Testis (tissue), 2 donors: ENCODE measurements at regions not wholly inside any gene's neighbourhood (a gene's known extent, or its start where the extent isn't known, plus 50 kb on each side); places are given as distances from the start of the nearest gene placed in this dataset.

ENCODE experiments used
- DNase-seq: peaks from one replicate; pipeline ENCODE4 v3.0.0-alpha.2; 2019
- H3K27ac ChIP-seq, 2 donors: fragments of 200-600 bp; sonication (generic); one replicate each; pipeline ENCODE4 v1.5.1; 2019
- H3K27me3 ChIP-seq: fragments of 200-600 bp; sonication (generic); one replicate; pipeline ENCODE4 v1.5.1; 2019
- H3K36me3 ChIP-seq: fragments of 200-600 bp; sonication (generic); one replicate; pipeline ENCODE4 v1.5.1; 2017; ENCODE audit warnings: low read depth; ENCODE audit errors: missing control alignments
- H3K4me1 ChIP-seq: fragments of 200-600 bp; sonication (generic); one replicate; pipeline ENCODE4 v1.5.1; 2019
- H3K4me3 ChIP-seq, 2 donors: fragments of 200-600 bp; sonication (generic); one replicate each; pipeline ENCODE4 v1.5.1; 2017 to 2019
- H3K9me3 ChIP-seq: fragments of 200-600 bp; sonication (generic); one replicate; pipeline ENCODE4 v1.5.1; 2017
- CTCF ChIP-seq, 3 experiments: fragments of 450-650 bp in 2 of 3; fragments of 200-600 bp in 1 of 3; sonication (generic) in 1 of 3; IDR thresholded peaks; one replicate each; pipeline ENCODE4 v1.5.1; 2016 to 2019; ENCODE audit warnings: antibody characterized with exemption in 3 of 3, mild to moderate bottlenecking in 2 of 3, moderate library complexity in 1 of 3
- POLR2A ChIP-seq: fragments of 450-650 bp; IDR thresholded peaks from one replicate; pipeline ENCODE4 v1.6.1; 2017; ENCODE audit warnings: antibody characterized with exemption, mild to moderate bottlenecking, moderate library complexity
- WGBS, 2 donors: methylation state at CpG; one replicate each; pipeline ENCODE4 v1.1.5; 2018; 5-methylcytosine and 5-hydroxymethylcytosine counted together
- intact Hi-C: fragments of 100-400 bp; cut with DNase I; formaldehyde crosslinking; loops from one replicate; pipeline ENCODE4 v1.15.1; 2023; ENCODE audit warnings: low total_unique reads

- Histone ChIP-seq H3K36me3 (no peaks in the 10 kb centered on the region), H3K27ac (no peak overlapping the region), H3K4me1 (no peaks in the 10 kb centered on the region), H3K27me3 (no peaks in the 10 kb centered on the region), H3K4me3 (no peak overlapping the region), H3K9me3 (no peaks in the 10 kb centered on the region)
- 52 to 60% methylated on average over 3 of the region's 3 CpGs for WGBS, 2 donors
- intact Hi-C loops, result no loop called here
- DNase-seq, result no peak
- TF ChIP-seq POLR2A (no peak), CTCF (IDR thresholded peaks at IDR 0.05) (no peak)
These were observed 465.7 kb downstream of the FBXO15 start for GRCh38 chr18:73681912-73682311.

- H3K27ac ChIP-seq, result no peak overlapping the region
- no peaks in the 10 kb centered on the region for H3K4me1 ChIP-seq
- intact Hi-C loops, result no loop called here
- WGBS, 2 donors, result 87 to 95% methylated on average over 2 of the region's 2 CpGs
- no peaks in the 10 kb centered on the region for H3K9me3 ChIP-seq
- H3K4me3 ChIP-seq, result no peak overlapping the region
- DNase-seq, result no peak
- no peaks in the 10 kb centered on the region for H3K36me3 ChIP-seq
- no peak for TF ChIP-seq POLR2A
- no peak for TF ChIP-seq CTCF (IDR thresholded peaks at IDR 0.05)
- H3K27me3 ChIP-seq, result no peaks in the 10 kb centered on the region
These were observed 466.2 kb downstream of the FBXO15 start for GRCh38 chr18:73681398-73681797.

GRCh38 chr18:73679941-73680712, 467.5 kb downstream of the FBXO15 start:
- WGBS, 2 donors, result 76% methylated on average over 8 of the region's 8 CpGs
- H3K9me3 ChIP-seq, result no peaks in the 10 kb centered on the region
- no peaks in the 10 kb centered on the region for H3K36me3 ChIP-seq
- no peaks in the 10 kb centered on the region for H3K4me1 ChIP-seq
- H3K27me3 ChIP-seq, result no peaks in the 10 kb centered on the region
- no peak for DNase-seq
- no peak overlapping the region for H3K4me3 ChIP-seq
- intact Hi-C loops, result no loop called here
- no peak overlapping the region for H3K27ac ChIP-seq
- no peak for TF ChIP-seq POLR2A
- no peak for TF ChIP-seq CTCF (IDR thresholded peaks at IDR 0.05)

- no peak for DNase-seq
- TF ChIP-seq CTCF (IDR thresholded peaks at IDR 0.05), result no peak
- TF ChIP-seq POLR2A, result no peak
- no peaks in the 10 kb centered on the region for H3K9me3 ChIP-seq
- intact Hi-C loops, result no loop called here
- no peak overlapping the region for H3K27ac ChIP-seq
- no peaks in the 10 kb centered on the region for H3K27me3 ChIP-seq
- no peak overlapping the region for H3K4me3 ChIP-seq
- no peaks in the 10 kb centered on the region for H3K36me3 ChIP-seq
- no peaks in the 10 kb centered on the region for H3K4me1 ChIP-seq
These were observed 470.2 kb downstream of the FBXO15 start for GRCh38 chr18:73677450-73677849.
